Lung (tissue), 11 donors: ENCODE measurements at regions not wholly inside any gene's neighbourhood (a gene's known extent, or its start where the extent isn't known, plus 50 kb on each side); places are given as distances from the start of the nearest gene placed in this dataset.

ENCODE experiments used
- ATAC-seq: fragments of 200-7000 bp; cut with Tn5 transposase; one replicate; pipeline ENCODE4 v1.9.1; 2020; ENCODE audit warnings: moderate number of reproducible peaks; ENCODE audit not compliant: insufficient read depth, low FRiP score
- DNase-seq, 3 donors: peaks; one replicate each; pipeline ENCODE4 v3.0.0-alpha.2; 2013 to 2017
- H3K27ac ChIP-seq, 2 donors: one replicate each; pipeline ENCODE4 v1.5.1; 2013; ENCODE audit warnings: mild to moderate bottlenecking in 2 of 2, moderate library complexity in 2 of 2, control low read depth in 1 of 2, inconsistent platforms in 1 of 2, low read depth in 1 of 2, low read length in 1 of 2
- H3K27me3 ChIP-seq, 3 donors: one replicate each; pipeline ENCODE4 v1.5.1; 2013; ENCODE audit warnings: low read length in 2 of 3; ENCODE audit not compliant: control insufficient read depth in 3 of 3, insufficient read depth in 3 of 3
- H3K36me3 ChIP-seq, 4 donors: one replicate each; pipeline ENCODE4 v1.5.1; 2013; ENCODE audit warnings: low read length in 4 of 4, mild to moderate bottlenecking in 1 of 4, moderate library complexity in 1 of 4; ENCODE audit not compliant: control insufficient read depth in 4 of 4, insufficient read depth in 4 of 4
- H3K4me1 ChIP-seq, 5 donors: one replicate each; pipeline ENCODE4 v1.5.1; 2013; ENCODE audit warnings: low read length in 5 of 5, mild to moderate bottlenecking in 2 of 5, moderate library complexity in 1 of 5; ENCODE audit not compliant: control insufficient read depth in 5 of 5, insufficient read depth in 5 of 5
- H3K4me3 ChIP-seq: one replicate; pipeline ENCODE4 v1.5.1; 2013; ENCODE audit warnings: mild to moderate bottlenecking, control low read depth, moderate library complexity
- H3K9ac ChIP-seq, 2 donors: one replicate each; pipeline ENCODE4 v1.5.1; 2013; ENCODE audit warnings: low read length in 2 of 2, control low read depth in 1 of 2; ENCODE audit not compliant: insufficient read depth in 1 of 2
- H3K9me3 ChIP-seq, 4 donors: one replicate each; pipeline ENCODE4 v1.5.1; 2013; ENCODE audit warnings: low read length in 3 of 4, mild to moderate bottlenecking in 1 of 4, moderate library complexity in 1 of 4; ENCODE audit not compliant: control insufficient read depth in 4 of 4, insufficient read depth in 3 of 4
- WGBS, 2 donors: extraction: QIAGEN DNeasy Blood & Tissue Kit; methylation state at CpG; one replicate each; pipeline ENCODE4 v1.1.7; 2013; 5-methylcytosine and 5-hydroxymethylcytosine counted together
- TF ChIP-seq, protein P1 (sequence below): IDR thresholded peaks from 2 replicates; pipeline ENCODE4 v1.5.1; 2012; ENCODE audit warnings: mild to moderate bottlenecking; ENCODE audit errors: control extremely low read depth, extremely low read depth
- donor health status: control.
- donor health status: control.
- donor health status: Bipolar disorder and iron deficiency.
- donor health status: healthy.
- donor health status: DM: yes; HTN: yes; CAD: no.

GRCh38 chr6:98047871-98048270 is 764.9 kb upstream of the MMS22L start:
- Histone ChIP-seq H3K36me3 (no peaks in the 10 kb centered on the region), H3K4me1 (no peaks in the 10 kb centered on the region), H3K27ac (no peak overlapping the region), H3K27me3 (peaks cover 0 to 2% (median 0%) of the 10 kb centered on the region in 3 donors), H3K9me3 (peaks cover 0 to 2% (median 0%) of the 10 kb centered on the region in 4 donors), H3K9ac (no peak overlapping the region), H3K4me3 (no peak overlapping the region)
- WGBS, 2 donors: 77 to 82% methylated on average over 3 of the region's 3 CpGs
- TF ChIP-seq, protein P1, sequence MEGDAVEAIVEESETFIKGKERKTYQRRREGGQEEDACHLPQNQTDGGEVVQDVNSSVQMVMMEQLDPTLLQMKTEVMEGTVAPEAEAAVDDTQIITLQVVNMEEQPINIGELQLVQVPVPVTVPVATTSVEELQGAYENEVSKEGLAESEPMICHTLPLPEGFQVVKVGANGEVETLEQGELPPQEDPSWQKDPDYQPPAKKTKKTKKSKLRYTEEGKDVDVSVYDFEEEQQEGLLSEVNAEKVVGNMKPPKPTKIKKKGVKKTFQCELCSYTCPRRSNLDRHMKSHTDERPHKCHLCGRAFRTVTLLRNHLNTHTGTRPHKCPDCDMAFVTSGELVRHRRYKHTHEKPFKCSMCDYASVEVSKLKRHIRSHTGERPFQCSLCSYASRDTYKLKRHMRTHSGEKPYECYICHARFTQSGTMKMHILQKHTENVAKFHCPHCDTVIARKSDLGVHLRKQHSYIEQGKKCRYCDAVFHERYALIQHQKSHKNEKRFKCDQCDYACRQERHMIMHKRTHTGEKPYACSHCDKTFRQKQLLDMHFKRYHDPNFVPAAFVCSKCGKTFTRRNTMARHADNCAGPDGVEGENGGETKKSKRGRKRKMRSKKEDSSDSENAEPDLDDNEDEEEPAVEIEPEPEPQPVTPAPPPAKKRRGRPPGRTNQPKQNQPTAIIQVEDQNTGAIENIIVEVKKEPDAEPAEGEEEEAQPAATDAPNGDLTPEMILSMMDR: no peak
- ATAC-seq: no peak
- DNase-seq: no peak

DNA sequence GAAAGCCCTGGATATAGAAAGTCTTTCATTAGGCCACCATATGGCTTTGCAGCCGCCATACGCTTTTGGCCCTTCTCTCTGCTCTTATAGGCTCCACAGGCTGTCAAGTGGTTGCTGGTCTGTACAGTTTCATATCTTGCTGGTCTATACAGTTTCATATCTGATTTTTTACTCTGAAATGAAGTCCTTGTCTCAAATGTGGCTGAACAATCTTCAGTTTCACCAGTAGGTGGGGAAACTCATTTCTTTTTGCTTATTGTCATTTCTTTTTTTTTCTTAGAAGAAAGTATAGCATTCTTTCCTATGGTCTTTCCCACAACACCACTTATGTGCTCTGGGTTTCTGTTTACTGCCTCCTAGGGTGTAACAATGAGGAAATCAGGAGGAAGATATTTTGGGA is 771.4 kb upstream of the MMS22L start:
- DNase-seq (peak in 1 of 3 donors; percentile 11), ATAC-seq (no peak)
- Histone ChIP-seq H3K4me1 (peaks cover 0 to 7% (median 0%) of the 10 kb centered on the region in 5 donors), H3K27me3 (peaks cover 0 to 2% (median 0%) of the 10 kb centered on the region in 3 donors), H3K36me3 (no peaks in the 10 kb centered on the region), H3K27ac (no peak overlapping the region), H3K4me3 (no peak overlapping the region), H3K9ac (no peak overlapping the region), H3K9me3 (no peaks in the 10 kb centered on the region)
- 78 to 97% methylated on average over 2 of the region's 2 CpGs for WGBS, 2 donors
- TF ChIP-seq, protein P1: no peak

DNA sequence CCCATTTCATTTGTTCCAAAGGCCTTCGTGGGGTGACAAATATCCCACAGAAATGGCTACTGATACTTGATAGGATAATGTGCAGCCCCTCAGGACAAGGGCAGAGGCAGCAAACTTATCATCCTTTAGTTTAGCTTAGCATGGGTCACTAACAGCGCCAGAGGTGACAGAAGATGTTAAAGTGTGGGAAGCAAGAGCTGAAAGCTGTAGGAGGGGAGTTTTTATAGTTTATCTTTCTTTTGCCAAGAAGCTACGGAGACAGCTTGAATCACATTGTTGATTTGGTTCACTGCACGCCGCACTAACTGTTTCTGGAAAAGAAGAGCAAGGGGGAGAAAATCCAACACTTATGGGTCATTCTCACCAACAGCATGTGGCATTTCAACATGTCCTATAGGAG is 773.9 kb upstream of the MMS22L start:
- peak in 2 of 3 donors; percentile 13 for DNase-seq

More for the DNA sequence above, 773.9 kb upstream of the MMS22L start:
- Histone ChIP-seq H3K36me3 (no peaks in the 10 kb centered on the region), H3K27me3 (peaks cover 0 to 2% (median 0%) of the 10 kb centered on the region in 3 donors), H3K4me3 (no peak overlapping the region), H3K27ac (no peak overlapping the region), H3K9me3 (no peaks in the 10 kb centered on the region), H3K9ac (no peak overlapping the region), H3K4me1 (peaks cover 0 to 7% (median 0%) of the 10 kb centered on the region in 5 donors)
- WGBS, 2 donors: 44 to 67% methylated on average over 5 of the region's 5 CpGs
- TF ChIP-seq, protein P1: no peak
- ATAC-seq: no peak
